Tibial nerve (tissue), 4 donors: ENCODE measurements at regions not wholly inside any gene's neighbourhood (a gene's known extent, or its start where the extent isn't known, plus 50 kb on each side); places are given as distances from the start of the nearest gene placed in this dataset.

Experiments
- DNase-seq, 2 donors: peaks; one replicate each; pipeline ENCODE4 v3.0.0-alpha.2; 2019; ENCODE audit warnings: low spot score in 2 of 2
- H3K27ac ChIP-seq, 4 donors: fragments of 200-600 bp; sonication (generic) in 3 of 4; one replicate each; pipeline ENCODE4 v1.5.1; 2017 to 2019; ENCODE audit warnings: mild to moderate bottlenecking in 1 of 4
- H3K27me3 ChIP-seq, 2 donors: fragments of 200-600 bp; sonication (generic) in 1 of 2; one replicate each; pipeline versions ENCODE4 v1.5.1 to v1.6.0; 2017 to 2019
- H3K36me3 ChIP-seq, 3 donors: fragments of 200-600 bp; sonication (generic); one replicate each; pipeline ENCODE4 v1.5.1; 2018 to 2019
- H3K4me1 ChIP-seq, 4 donors: fragments of 200-600 bp; sonication (generic) in 3 of 4; one replicate each; pipeline ENCODE4 v1.5.1; 2017 to 2019
- H3K4me3 ChIP-seq, 4 donors: fragments of 200-600 bp; sonication (generic) in 3 of 4; one replicate each; pipeline ENCODE4 v1.5.1; 2017 to 2019; ENCODE audit warnings: mild to moderate bottlenecking in 1 of 4, moderate library complexity in 1 of 4
- H3K9me3 ChIP-seq, 4 donors: fragments of 200-600 bp; sonication (generic) in 3 of 4; one replicate each; pipeline ENCODE4 v1.5.1; 2017 to 2019
- EP300 ChIP-seq, 2 donors: sonication (generic); formaldehyde crosslinking; IDR thresholded peaks; one replicate each; pipeline ENCODE4 v1.6.1; 2017; ENCODE audit warnings: antibody characterized with exemption in 2 of 2, mild to moderate bottlenecking in 1 of 2
- POLR2A ChIP-seq, 2 donors: fragments of 450-650 bp; IDR thresholded peaks; one replicate each; pipeline ENCODE4 v1.6.1; 2017; ENCODE audit warnings: antibody characterized with exemption in 2 of 2, mild to moderate bottlenecking in 2 of 2, moderate library complexity in 2 of 2
- WGBS, 2 donors: methylation state at CpG; one replicate each; pipeline ENCODE4 v1.1.5; 2018; 5-methylcytosine and 5-hydroxymethylcytosine counted together
- TF ChIP-seq, protein P1 (sequence below), 5 experiments: fragments of 200-600 bp in 3 of 5; fragments of 450-650 bp in 2 of 5; sonication (generic) in 3 of 5; IDR thresholded peaks; one replicate each; pipeline ENCODE4 v1.5.1; 2016 to 2019; ENCODE audit warnings: antibody characterized with exemption in 5 of 5, mild to moderate bottlenecking in 3 of 5, moderate library complexity in 2 of 5

DNA sequence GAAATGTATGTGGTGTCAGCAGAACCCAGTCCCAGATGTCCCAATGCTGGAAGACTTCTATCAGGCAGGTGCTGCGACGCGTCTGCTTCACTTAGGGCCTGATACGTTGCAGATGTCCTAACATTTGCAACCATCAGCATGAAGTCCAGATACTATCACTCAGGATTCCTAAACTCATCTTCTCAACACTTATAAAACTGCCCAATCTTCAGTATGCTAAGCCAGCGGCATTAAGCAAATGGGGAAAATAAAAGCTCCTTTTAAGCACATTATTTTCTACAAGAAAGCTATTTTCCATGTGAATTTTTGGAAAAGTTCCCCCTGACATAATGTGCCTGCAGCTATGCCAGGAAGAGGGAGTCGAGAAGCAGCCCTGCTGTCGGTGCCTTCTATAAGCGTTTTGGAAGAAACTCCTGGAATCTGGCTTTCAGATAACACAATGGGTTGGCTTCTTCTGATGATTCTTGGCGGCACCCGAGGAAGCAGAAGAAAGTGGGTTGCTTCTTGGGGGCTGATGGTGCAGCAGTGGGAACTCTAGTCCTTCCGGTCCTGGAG lies 60.7 kb upstream of the ITGA6 start:
- H3K27ac ChIP-seq: no peak overlapping the region
- H3K9me3 ChIP-seq: peaks cover 0 to 27% (median 4%) of the 10 kb centered on the region in 4 donors
- peaks cover 0 to 12% (median 0%) of the 10 kb centered on the region in 4 donors for H3K4me1 ChIP-seq
- DNase-seq: no peak
- WGBS, 2 donors: 57 to 65% methylated on average over 11 of the region's 11 CpGs
- no peaks in the 10 kb centered on the region for H3K27me3 ChIP-seq
- no peak for TF ChIP-seq POLR2A (IDR thresholded peaks at IDR 0.05)
- TF ChIP-seq EP300 (IDR thresholded peaks at IDR 0.05): no peak
- TF ChIP-seq, protein P1, sequence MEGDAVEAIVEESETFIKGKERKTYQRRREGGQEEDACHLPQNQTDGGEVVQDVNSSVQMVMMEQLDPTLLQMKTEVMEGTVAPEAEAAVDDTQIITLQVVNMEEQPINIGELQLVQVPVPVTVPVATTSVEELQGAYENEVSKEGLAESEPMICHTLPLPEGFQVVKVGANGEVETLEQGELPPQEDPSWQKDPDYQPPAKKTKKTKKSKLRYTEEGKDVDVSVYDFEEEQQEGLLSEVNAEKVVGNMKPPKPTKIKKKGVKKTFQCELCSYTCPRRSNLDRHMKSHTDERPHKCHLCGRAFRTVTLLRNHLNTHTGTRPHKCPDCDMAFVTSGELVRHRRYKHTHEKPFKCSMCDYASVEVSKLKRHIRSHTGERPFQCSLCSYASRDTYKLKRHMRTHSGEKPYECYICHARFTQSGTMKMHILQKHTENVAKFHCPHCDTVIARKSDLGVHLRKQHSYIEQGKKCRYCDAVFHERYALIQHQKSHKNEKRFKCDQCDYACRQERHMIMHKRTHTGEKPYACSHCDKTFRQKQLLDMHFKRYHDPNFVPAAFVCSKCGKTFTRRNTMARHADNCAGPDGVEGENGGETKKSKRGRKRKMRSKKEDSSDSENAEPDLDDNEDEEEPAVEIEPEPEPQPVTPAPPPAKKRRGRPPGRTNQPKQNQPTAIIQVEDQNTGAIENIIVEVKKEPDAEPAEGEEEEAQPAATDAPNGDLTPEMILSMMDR (IDR thresholded peaks at IDR 0.05): no peak
- H3K36me3 ChIP-seq: no peaks in the 10 kb centered on the region
- H3K4me3 ChIP-seq: no peak overlapping the region

DNA sequence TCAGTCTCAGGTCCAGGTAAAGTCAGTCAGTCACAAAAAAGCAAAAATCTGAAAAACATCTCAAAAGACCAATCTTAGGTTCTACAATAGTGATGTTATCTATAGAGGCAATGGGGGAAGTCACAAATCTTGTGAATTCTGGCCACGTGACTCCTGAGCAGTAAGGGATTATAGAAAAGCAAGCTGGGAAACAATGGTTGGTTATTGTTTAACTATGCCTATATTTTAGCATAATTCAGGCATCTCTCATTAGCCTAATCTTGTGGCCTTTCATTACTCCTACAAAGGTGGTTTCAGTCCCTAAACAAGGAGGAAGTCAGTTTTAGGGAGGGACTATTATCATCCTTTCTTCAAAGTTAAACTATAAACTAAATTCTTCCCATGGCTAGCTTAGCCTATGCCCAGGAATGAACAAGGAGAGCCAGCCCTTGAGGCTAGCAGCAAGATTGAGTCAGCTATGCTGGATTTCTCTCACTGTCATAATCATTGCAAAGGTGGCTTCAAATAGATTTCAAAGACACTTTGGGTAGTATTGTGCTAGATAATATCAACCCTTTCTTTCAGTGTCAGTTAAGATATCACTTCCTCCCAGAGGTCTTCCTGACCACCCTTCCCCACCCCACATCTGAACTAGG lies 56.4 kb upstream of the ITGA6 start:
- WGBS, 2 donors: 81 to 84% methylated on average over 1 of the region's 1 CpG
- Histone ChIP-seq H3K9me3 (peaks cover 0 to 27% (median 4%) of the 10 kb centered on the region in 4 donors), H3K4me1 (peaks cover 0 to 22% (median 2%) of the 10 kb centered on the region in 4 donors), H3K27me3 (no peaks in the 10 kb centered on the region), H3K4me3 (no peak overlapping the region), H3K36me3 (no peaks in the 10 kb centered on the region), H3K27ac (no peak overlapping the region)
- no peak for DNase-seq
- no peak for TF ChIP-seq EP300 (IDR thresholded peaks at IDR 0.05)

DNA sequence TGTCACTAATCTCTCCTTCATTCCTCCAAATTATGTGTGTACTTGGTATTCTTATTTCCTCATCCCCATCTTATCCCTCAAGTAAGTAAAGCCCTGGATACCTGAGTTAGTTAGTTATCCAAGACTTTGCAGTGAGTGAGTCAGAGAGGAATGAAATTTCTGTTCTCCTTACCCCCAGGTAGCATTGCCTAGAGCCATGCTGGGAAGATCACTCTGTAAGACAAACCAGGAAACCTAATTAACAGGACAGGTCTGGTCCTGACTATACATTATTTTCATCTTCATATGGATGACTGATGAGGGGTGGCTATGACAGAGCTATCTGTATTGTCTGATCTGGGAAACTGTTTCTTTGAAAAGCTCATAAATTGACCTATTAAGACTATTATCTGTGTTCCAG lies 55.0 kb upstream of the ITGA6 start:
- no peaks in the 10 kb centered on the region for H3K27me3 ChIP-seq
- H3K4me1 ChIP-seq: peaks cover 0 to 27% (median 7%) of the 10 kb centered on the region in 4 donors
- peaks cover 0 to 27% (median 4%) of the 10 kb centered on the region in 4 donors for H3K9me3 ChIP-seq
- no peak for TF ChIP-seq POLR2A (IDR thresholded peaks at IDR 0.05)
- no peak for TF ChIP-seq EP300 (IDR thresholded peaks at IDR 0.05)
- TF ChIP-seq, protein P1 (IDR thresholded peaks at IDR 0.05): no peak
- no peak for DNase-seq
- no peak overlapping the region for H3K27ac ChIP-seq
- no peak overlapping the region for H3K4me3 ChIP-seq
- H3K36me3 ChIP-seq: no peaks in the 10 kb centered on the region

DNA sequence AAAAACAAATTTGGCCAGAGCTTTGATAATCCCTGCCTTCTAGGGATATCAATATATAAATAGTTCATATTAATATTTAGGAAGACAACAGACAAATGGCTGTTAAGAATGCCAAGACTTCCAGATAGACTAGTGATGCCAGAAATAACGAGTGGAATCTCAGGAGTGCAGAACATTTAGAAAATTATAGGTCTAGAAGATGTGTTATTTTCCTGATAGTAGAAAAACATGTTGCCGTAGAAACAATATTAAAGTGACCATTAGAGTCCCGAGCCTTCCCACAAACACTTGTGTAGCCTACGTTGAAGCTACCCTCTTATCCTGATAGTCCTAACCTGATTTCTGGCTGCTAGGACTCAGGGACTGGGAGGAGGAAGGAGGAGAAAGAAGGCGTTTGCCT lies 54.3 kb upstream of the ITGA6 start:
- Histone ChIP-seq H3K4me1 (peaks cover 0 to 27% (median 7%) of the 10 kb centered on the region in 4 donors), H3K36me3 (no peaks in the 10 kb centered on the region), H3K9me3 (peaks cover 0 to 25% (median 4%) of the 10 kb centered on the region in 4 donors), H3K27me3 (no peaks in the 10 kb centered on the region), H3K27ac (no peak overlapping the region), H3K4me3 (no peak overlapping the region)
- 78 to 80% methylated on average over 5 of the region's 5 CpGs for WGBS, 2 donors
- TF ChIP-seq, protein P1 (IDR thresholded peaks at IDR 0.05): no peak
- no peak for TF ChIP-seq POLR2A (IDR thresholded peaks at IDR 0.05)
- TF ChIP-seq EP300 (IDR thresholded peaks at IDR 0.05): no peak
- no peak for DNase-seq

DNA sequence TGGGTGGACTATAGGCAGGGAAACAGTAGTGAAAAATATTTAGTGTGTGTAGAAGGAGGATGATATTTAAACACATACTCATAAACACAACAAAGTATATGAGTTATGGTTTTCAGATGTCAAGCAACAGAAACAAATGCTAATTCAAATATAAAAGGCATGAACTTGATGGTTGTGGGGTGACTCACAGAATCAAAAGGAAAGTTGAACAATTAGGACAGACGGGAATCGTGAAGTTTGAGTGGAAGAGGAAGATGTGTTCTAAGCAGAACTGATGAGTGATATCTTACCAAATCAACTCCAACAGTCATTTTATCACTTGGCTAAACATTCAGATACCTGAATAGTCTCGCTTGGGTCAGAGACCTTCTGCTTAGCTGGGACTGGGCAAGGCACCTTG lies 53.6 kb upstream of the ITGA6 start:
- Histone ChIP-seq H3K27ac (no peak overlapping the region), H3K4me3 (no peak overlapping the region), H3K9me3 (peaks cover 0 to 18% (median 3%) of the 10 kb centered on the region in 4 donors), H3K36me3 (no peaks in the 10 kb centered on the region), H3K4me1 (peaks cover 0 to 27% (median 7%) of the 10 kb centered on the region in 4 donors), H3K27me3 (no peaks in the 10 kb centered on the region)
- no peak for DNase-seq
- WGBS, 2 donors: 66 to 70% methylated on average over 3 of the region's 3 CpGs
- TF ChIP-seq EP300 (IDR thresholded peaks at IDR 0.05): no peak
- TF ChIP-seq POLR2A (IDR thresholded peaks at IDR 0.05): no peak
